SU-DHL-6 (cell line): ENCODE measurements at regions not wholly inside any gene's neighbourhood (a gene's known extent, or its start where the extent isn't known, plus 50 kb on each side); places are given as distances from the start of the nearest gene placed in this dataset.

ENCODE experiments used
- H2AFZ ChIP-seq: fragments of 200-600 bp; sonication (generic); 2 replicates; pipeline ENCODE4 v1.6.1; 2014; ENCODE audit warnings: low read depth, mild to moderate bottlenecking, moderate library complexity, mixed read lengths, antibody characterized with exemption, low read length; ENCODE audit not compliant: severe bottlenecking
- H3F3A ChIP-seq: fragments of 200-600 bp; shearing (Covaris generic); 2 replicates; pipeline ENCODE4 v1.6.0; 2016; ENCODE audit warnings: antibody characterized with exemption, mild to moderate bottlenecking; ENCODE audit not compliant: insufficient read depth
- H3K27ac ChIP-seq: fragments of 200-600 bp; sonication (generic); 2 replicates; pipeline ENCODE4 v1.5.1; 2016; ENCODE audit warnings: low read depth, mild to moderate bottlenecking, low read length, moderate library complexity, mixed read lengths
- H3K27me3 ChIP-seq: fragments of 200-600 bp; sonication (generic), shearing (Covaris generic); 2 replicates; pipeline ENCODE4 v1.6.0; 2014; ENCODE audit warnings: mild to moderate bottlenecking, low read length
- H3K36me3 ChIP-seq: fragments of 200-600 bp; sonication (generic); 2 replicates; pipeline ENCODE4 v1.6.1; 2014; ENCODE audit warnings: mild to moderate bottlenecking, low read length, mixed read lengths
- H3K4me2 ChIP-seq: fragments of 300-600, 200-600 bp; shearing (Covaris generic), sonication (generic); 2 replicates; pipeline ENCODE4 v1.6.0; 2014; ENCODE audit warnings: low read length, low read depth, mild to moderate bottlenecking; ENCODE audit not compliant: poor library complexity, severe bottlenecking
- H3K4me3 ChIP-seq: fragments of 200-600 bp; sonication (generic); 2 replicates; pipeline ENCODE4 v1.5.1; 2014; ENCODE audit warnings: antibody characterized with exemption, low read length, mild to moderate bottlenecking, mixed read lengths; ENCODE audit not compliant: insufficient read depth, poor library complexity, severe bottlenecking
- H3K79me2 ChIP-seq: fragments of 200-600 bp; sonication (generic); 2 replicates; pipeline ENCODE4 v1.6.1; 2014; ENCODE audit warnings: mild to moderate bottlenecking, low read length, moderate library complexity; ENCODE audit not compliant: insufficient read depth
- H3K9ac ChIP-seq: fragments of 200-600 bp; sonication (generic); 2 replicates; pipeline ENCODE4 v1.7.0; 2014; ENCODE audit warnings: mild to moderate bottlenecking, low read length
- H3K9me2 ChIP-seq: fragments of 200-600 bp; sonication (generic); replicated peaks from 2 replicates; pipeline ENCODE4 v1.6.1; 2014; ENCODE audit warnings: low read length; ENCODE audit not compliant: insufficient read depth
- H3K9me3 ChIP-seq: fragments of 200-600 bp; sonication (generic); 2 replicates; pipeline ENCODE4 v1.6.1; 2014; ENCODE audit warnings: low read length, mixed read lengths; ENCODE audit not compliant: insufficient read depth
- H4K20me1 ChIP-seq: fragments of 200-600 bp; sonication (generic); 2 replicates; pipeline ENCODE4 v1.6.1; 2014; ENCODE audit warnings: low read depth, mild to moderate bottlenecking, antibody characterized with exemption, low read length, moderate library complexity, mixed read lengths
- CTCF ChIP-seq: fragments of 200-600 bp; sonication (generic); IDR thresholded peaks from one replicate; pipeline ENCODE4 v1.5.1; 2017; ENCODE audit warnings: antibody characterized with exemption, mild to moderate bottlenecking, low read length, moderate library complexity; ENCODE audit not compliant: insufficient read depth, poor library complexity, severe bottlenecking
- EZH2phosphoT487 ChIP-seq: fragments of 200-600 bp; sonication (generic), shearing (Covaris generic); conservative IDR thresholded peaks from 2 replicates; pipeline ENCODE4 v1.6.1; 2018; ENCODE audit warnings: mild to moderate bottlenecking, antibody characterized with exemption, low read length, moderate library complexity, mixed read lengths

DNA sequence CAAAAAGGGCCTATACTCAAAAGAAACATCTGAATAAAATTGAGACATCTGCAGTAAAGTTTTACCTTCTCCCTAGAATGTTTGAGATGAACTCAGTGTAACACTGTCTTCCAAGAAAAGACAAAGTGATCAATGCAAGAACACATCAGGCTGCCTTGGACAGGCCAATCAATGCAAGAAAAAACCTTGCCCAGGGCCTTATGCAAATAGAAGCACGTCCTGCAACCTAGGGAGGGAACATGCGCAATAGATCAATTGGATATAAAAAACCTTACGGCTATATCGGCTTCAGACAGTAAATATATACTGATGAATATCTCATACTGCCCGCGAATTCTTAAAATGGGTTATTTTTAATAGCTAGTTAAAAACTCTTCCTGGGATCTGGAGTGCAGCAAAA, 66.4 kb upstream of the POU5F2 start:
- no peaks in the 10 kb centered on the region for H3K36me3 ChIP-seq
- H3K9me3 ChIP-seq = no peaks in the 10 kb centered on the region
- no peaks in the 10 kb centered on the region for H3F3A ChIP-seq
- no peak overlapping the region for H3K4me3 ChIP-seq
- H3K9me2 ChIP-seq = no peaks in the 10 kb centered on the region
- no peak overlapping the region for H2AFZ ChIP-seq
- TF ChIP-seq EZH2phosphoT487 (no peak), CTCF (no peak)
- H3K9ac ChIP-seq = no peak overlapping the region
- H3K27ac ChIP-seq = no peak overlapping the region
- no peaks in the 10 kb centered on the region for H3K27me3 ChIP-seq
- no peaks in the 10 kb centered on the region for H3K79me2 ChIP-seq
- H3K4me2 ChIP-seq = no peak overlapping the region
- H4K20me1 ChIP-seq = 0 out of 2 replicates have a peak, but pooled peaks cover 5% of the 10 kb centered on the region

DNA sequence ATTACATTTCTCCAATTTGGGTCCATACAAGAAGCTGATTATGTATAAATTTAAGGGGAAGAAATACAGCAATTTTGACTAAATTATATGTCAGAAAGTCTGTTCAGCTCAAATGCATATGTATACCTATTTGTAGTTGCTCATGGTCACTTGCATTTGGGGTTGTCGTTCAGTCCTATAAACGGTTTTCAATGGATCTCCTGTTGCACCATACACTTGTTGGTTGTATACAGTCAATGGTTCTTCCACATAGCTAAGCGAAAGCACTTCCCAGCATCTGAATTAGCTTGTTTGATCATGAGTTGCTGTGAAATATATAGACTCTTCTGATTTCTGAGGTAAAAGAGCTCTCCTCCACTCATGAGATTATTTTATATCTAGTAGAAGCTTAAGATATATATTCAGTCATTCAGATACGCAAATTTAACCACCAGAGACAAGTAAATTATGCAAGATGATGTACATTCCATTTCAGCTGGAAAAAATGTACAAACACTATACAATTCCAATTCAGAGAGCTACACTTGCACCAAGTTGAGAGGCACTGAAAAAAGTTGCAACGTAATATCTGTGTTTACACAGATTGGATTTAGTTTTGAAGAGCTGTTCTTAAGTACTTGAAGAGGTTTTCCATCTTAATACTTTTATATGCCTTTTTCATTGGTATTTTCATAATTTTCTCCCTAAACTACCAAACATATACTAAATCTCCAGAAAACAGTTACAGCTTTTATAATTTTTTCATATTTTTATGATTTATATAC, 64.4 kb upstream of the POU5F2 start:
- H3F3A ChIP-seq = no peaks in the 10 kb centered on the region
- H2AFZ ChIP-seq = no peak overlapping the region

DNA sequence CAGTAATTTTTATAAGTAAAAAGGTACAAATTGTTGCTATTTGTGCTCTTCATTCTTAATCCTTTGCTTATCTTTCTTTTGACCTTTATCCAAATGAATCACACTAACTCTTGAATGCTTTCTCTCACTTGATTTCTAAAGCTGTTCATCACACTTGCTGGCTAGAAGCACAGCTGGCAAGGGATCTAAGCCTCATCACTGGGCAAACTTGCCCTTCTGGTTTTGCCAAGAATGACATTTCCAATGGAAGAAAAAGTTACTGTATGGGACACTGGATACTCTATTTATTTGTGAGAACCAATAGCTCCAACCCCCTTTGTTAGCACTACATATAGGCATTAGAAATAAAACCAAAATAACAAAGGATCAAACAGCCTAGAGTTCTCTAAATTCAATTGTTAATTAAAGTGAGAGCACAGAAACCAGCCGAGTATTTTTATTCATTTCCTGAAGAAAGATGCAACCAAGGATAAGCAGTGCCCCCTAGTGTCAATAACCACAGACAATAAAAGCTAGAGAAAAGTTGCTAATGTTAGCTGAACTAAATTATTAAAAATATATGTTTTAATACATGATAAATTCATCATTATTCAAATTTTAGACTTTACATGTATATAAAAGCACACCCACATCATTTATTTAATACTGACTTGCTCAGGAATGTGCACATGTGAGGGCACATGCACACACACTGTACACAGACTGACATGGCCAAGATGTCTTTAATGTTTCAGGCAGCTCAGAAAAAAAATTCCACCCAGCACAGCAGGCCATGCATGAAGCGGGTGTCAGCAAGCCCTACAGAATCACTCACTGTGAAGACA, 59.8 kb upstream of the POU5F2 start:
- Histone ChIP-seq H3F3A (no peaks in the 10 kb centered on the region), H3K4me2 (no peak overlapping the region), H2AFZ (no peak overlapping the region), H3K4me3 (no peak overlapping the region), H3K79me2 (no peaks in the 10 kb centered on the region), H3K9ac (no peak overlapping the region), H3K27me3 (no peaks in the 10 kb centered on the region), H3K9me3 (no peaks in the 10 kb centered on the region), H3K27ac (no peak overlapping the region), H4K20me1 (no peaks in the 10 kb centered on the region), H3K36me3 (no peaks in the 10 kb centered on the region), H3K9me2 (no peaks in the 10 kb centered on the region)
- no peak for TF ChIP-seq EZH2phosphoT487
- peak; percentile 75 for TF ChIP-seq CTCF

More for the DNA sequence above, 64.4 kb upstream of the POU5F2 start:
- Histone ChIP-seq H3K27ac (no peak overlapping the region), H3K4me3 (no peak overlapping the region), H3K4me2 (no peak overlapping the region), H3K9ac (no peak overlapping the region), H3K27me3 (no peaks in the 10 kb centered on the region), H4K20me1 (0 out of 2 replicates have a peak, but pooled peaks cover 5% of the 10 kb centered on the region), H3K9me2 (no peaks in the 10 kb centered on the region), H3K9me3 (no peaks in the 10 kb centered on the region), H3K79me2 (no peaks in the 10 kb centered on the region), H3K36me3 (no peaks in the 10 kb centered on the region)
- no peak for TF ChIP-seq EZH2phosphoT487
- TF ChIP-seq CTCF = no peak
